Right renal cortex interstitium (tissue), 3 donors: ENCODE measurements at regions not wholly inside any gene's neighbourhood (a gene's known extent, or its start where the extent isn't known, plus 50 kb on each side); places are given as distances from the start of the nearest gene placed in this dataset.

Source experiments
- DNase-seq, 3 donors: peaks; one replicate each; pipeline ENCODE4 v3.0.0-alpha.2; 2013; ENCODE audit warnings: low read depth in 3 of 3, low spot score in 2 of 3

- DNase-seq: no peak
These were observed 84.9 kb upstream of the C21orf91 start for GRCh38 chr21:17903929-17904639.

GRCh38 chr21:17903029-17903806 is 84.1 kb upstream of the C21orf91 start:
- DNase-seq: no peak

GRCh38 chr21:17901458-17902079 is 82.4 kb upstream of the C21orf91 start:
- no peak for DNase-seq

GRCh38 chr21:17900990-17901385 is 81.8 kb upstream of the C21orf91 start:
- no peak for DNase-seq

- no peak for DNase-seq
These were observed 81.3 kb upstream of the C21orf91 start for GRCh38 chr21:17900281-17900989.

- DNase-seq: no peak
These were observed 70.0 kb upstream of the C21orf91 start for GRCh38 chr21:17889171-17889570.

- no peak for DNase-seq
These were observed 50.0 kb upstream of the C21orf91 start for GRCh38 chr21:17869115-17869514.
